DND-41 (cell line): ENCODE measurements at regions not wholly inside any gene's neighbourhood (a gene's known extent, or its start where the extent isn't known, plus 50 kb on each side); places are given as distances from the start of the nearest gene placed in this dataset.

ENCODE experiments used
- ATAC-seq: fragments of 200-7000 bp; cut with Tn5 transposase; 3 replicates; pipeline ENCODE4 v1.9.1; 2021; ENCODE audit warnings: low read depth; ENCODE audit not compliant: insufficient read depth
- DNase-seq: peaks from one replicate; pipeline ENCODE4 v3.0.0-alpha.2; 2020
- H2AFZ ChIP-seq: 2 replicates; pipeline ENCODE4 v1.6.0; 2012; ENCODE audit warnings: low read depth, low read length
- H3K27ac ChIP-seq: 2 replicates; pipeline ENCODE4 v1.5.1; 2012; ENCODE audit warnings: low read length, inconsistent platforms
- H3K27me3 ChIP-seq: fragments of 200-600 bp; sonication (generic); 2 replicates; pipeline ENCODE4 v1.6.0; 2012; ENCODE audit warnings: low read length, mild to moderate bottlenecking, inconsistent platforms; ENCODE audit not compliant: insufficient read depth, poor library complexity
- H3K36me3 ChIP-seq: 2 replicates; pipeline ENCODE4 v1.5.1; 2012; ENCODE audit warnings: low read length, inconsistent platforms; ENCODE audit not compliant: insufficient read depth
- H3K4me1 ChIP-seq: 2 replicates; pipeline ENCODE4 v1.5.1; 2012; ENCODE audit warnings: mild to moderate bottlenecking, low read length; ENCODE audit not compliant: insufficient read depth
- H3K4me2 ChIP-seq: 2 replicates; pipeline ENCODE4 v1.6.0; 2012; ENCODE audit warnings: mild to moderate bottlenecking, moderate library complexity, low read length, inconsistent platforms; ENCODE audit not compliant: insufficient read depth
- H3K4me3 ChIP-seq, 2 experiments: fragments of 200-600 bp in 1 of 2; shearing (Covaris generic) in 1 of 2; 2 replicates each; pipeline ENCODE4 v1.5.1; 2012 to 2016; ENCODE audit warnings: inconsistent platforms in 2 of 2, low read length in 2 of 2, mild to moderate bottlenecking in 2 of 2, low read depth in 1 of 2, moderate library complexity in 1 of 2
- H3K79me2 ChIP-seq: 2 replicates; pipeline ENCODE4 v1.6.0; 2012; ENCODE audit warnings: low read length, inconsistent platforms; ENCODE audit not compliant: insufficient read depth
- H3K9ac ChIP-seq: 2 replicates; pipeline ENCODE4 v1.6.0; 2012; ENCODE audit warnings: low read depth, mild to moderate bottlenecking, inconsistent platforms, low read length, moderate library complexity
- H3K9me3 ChIP-seq: 2 replicates; pipeline ENCODE4 v1.5.1; 2012; ENCODE audit warnings: low read length, moderate library complexity, mild to moderate bottlenecking, inconsistent platforms; ENCODE audit not compliant: insufficient read depth, severe bottlenecking
- H4K20me1 ChIP-seq: 2 replicates; pipeline ENCODE4 v1.6.0; 2012; ENCODE audit warnings: low read length; ENCODE audit not compliant: insufficient read depth
- EZH2 ChIP-seq: IDR thresholded peaks from 3 replicates; pipeline ENCODE4 v1.6.1; 2012; ENCODE audit warnings: borderline replicate concordance, low read depth, mild to moderate bottlenecking, moderate library complexity, low read length, inconsistent platforms; ENCODE audit not compliant: severe bottlenecking
- TF ChIP-seq, protein P1 (sequence below): IDR thresholded peaks from 2 replicates; pipeline ENCODE4 v1.5.1; 2012; ENCODE audit warnings: borderline replicate concordance, low read length, moderate library complexity, mild to moderate bottlenecking; ENCODE audit not compliant: poor library complexity, severe bottlenecking; ENCODE audit errors: extremely low read depth

DNA sequence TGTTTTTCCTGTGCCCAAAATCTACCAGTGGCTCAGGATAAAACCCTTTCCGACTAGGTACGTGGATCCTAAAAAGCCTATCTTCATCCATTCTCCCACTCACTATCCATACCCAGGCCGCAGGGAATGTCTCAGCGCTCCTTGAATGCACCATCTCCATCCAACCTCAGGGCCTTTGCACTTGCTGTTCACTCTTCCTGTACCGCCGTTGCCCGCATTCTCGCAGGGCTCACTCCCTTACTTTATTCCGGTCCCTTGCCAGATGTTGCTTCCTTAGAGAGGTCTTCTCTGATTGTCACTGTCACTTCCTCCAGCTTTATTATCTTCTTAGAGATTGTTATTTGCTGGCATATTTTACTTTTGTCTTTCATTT lies 93.3 kb upstream of the ZNF536 start:
- H3K9ac ChIP-seq: no peak overlapping the region
- ATAC-seq (no peak), DNase-seq (no peak)
- H3K27ac ChIP-seq: no peak overlapping the region
- H3K27me3 ChIP-seq: no peaks in the 10 kb centered on the region
- H3K79me2 ChIP-seq: no peaks in the 10 kb centered on the region
- H3K36me3 ChIP-seq: no peaks in the 10 kb centered on the region
- H3K9me3 ChIP-seq: no peaks in the 10 kb centered on the region
- no peaks in the 10 kb centered on the region for H3K4me1 ChIP-seq
- H3K4me2 ChIP-seq: no peak overlapping the region
- H3K4me3 ChIP-seq: no peak overlapping the region
- no peaks in the 10 kb centered on the region; the same call in 1 of the 2 replicates for H4K20me1 ChIP-seq
- TF ChIP-seq EZH2: no peak
- TF ChIP-seq, protein P1, sequence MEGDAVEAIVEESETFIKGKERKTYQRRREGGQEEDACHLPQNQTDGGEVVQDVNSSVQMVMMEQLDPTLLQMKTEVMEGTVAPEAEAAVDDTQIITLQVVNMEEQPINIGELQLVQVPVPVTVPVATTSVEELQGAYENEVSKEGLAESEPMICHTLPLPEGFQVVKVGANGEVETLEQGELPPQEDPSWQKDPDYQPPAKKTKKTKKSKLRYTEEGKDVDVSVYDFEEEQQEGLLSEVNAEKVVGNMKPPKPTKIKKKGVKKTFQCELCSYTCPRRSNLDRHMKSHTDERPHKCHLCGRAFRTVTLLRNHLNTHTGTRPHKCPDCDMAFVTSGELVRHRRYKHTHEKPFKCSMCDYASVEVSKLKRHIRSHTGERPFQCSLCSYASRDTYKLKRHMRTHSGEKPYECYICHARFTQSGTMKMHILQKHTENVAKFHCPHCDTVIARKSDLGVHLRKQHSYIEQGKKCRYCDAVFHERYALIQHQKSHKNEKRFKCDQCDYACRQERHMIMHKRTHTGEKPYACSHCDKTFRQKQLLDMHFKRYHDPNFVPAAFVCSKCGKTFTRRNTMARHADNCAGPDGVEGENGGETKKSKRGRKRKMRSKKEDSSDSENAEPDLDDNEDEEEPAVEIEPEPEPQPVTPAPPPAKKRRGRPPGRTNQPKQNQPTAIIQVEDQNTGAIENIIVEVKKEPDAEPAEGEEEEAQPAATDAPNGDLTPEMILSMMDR: no peak
- no peak overlapping the region for H2AFZ ChIP-seq

DNA sequence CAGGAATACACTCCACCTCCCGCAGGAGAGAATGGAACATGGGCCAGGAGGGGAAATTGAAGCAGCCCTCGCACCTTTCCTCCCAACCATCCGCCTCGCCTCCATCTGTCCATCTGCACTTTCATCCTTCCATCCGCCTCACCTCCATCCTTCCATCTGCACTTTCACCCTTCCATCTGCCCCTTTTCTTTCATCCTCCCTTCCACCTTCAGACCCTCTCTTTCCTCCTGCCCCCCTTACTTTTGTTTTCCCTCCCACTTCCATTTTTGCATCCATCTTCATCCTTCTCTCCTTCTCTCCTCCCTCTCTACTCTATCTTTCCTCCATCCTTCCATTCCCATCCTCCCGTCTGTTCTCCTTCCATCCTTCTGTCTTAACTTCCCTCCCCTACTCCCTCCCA lies 92.2 kb upstream of the ZNF536 start:
- DNase-seq (no peak), ATAC-seq (no peak)
- no peaks in the 10 kb centered on the region for H3K4me1 ChIP-seq
- H3K9me3 ChIP-seq: no peaks in the 10 kb centered on the region
- TF ChIP-seq, protein P1: no peak
- TF ChIP-seq EZH2: no peak
- no peak overlapping the region for H3K9ac ChIP-seq
- no peak overlapping the region for H3K27ac ChIP-seq
- H3K4me3 ChIP-seq: no peak overlapping the region
- H2AFZ ChIP-seq: no peak overlapping the region
- no peaks in the 10 kb centered on the region for H3K79me2 ChIP-seq
- H3K36me3 ChIP-seq: no peaks in the 10 kb centered on the region
- no peak overlapping the region for H3K4me2 ChIP-seq
- no peaks in the 10 kb centered on the region; the same call in 1 of the 2 replicates for H4K20me1 ChIP-seq
- peaks cover 3% of the 10 kb centered on the region for H3K27me3 ChIP-seq

DNA sequence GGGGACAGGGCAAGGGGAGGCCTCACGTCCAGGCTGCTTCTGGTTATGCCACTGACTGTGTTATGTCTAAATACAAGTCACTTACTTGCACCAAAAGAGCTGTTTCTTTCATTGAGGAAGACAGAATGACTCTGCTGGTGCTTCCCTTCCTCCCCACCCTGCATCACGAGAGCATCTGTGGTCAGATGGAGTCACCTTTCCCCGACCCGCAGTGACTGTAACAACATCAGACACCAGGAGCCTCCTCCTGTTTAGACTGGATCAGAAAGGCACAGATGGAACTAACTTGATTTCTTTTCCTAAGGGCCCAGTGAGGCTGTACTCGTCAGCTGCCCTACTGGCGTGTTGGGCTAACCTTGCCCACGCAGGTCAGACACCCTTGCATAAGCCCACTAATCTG lies 90.3 kb upstream of the ZNF536 start:
- Histone ChIP-seq H4K20me1 (no peaks in the 10 kb centered on the region; the same call in 1 of the 2 replicates), H3K79me2 (no peaks in the 10 kb centered on the region), H3K4me1 (no peaks in the 10 kb centered on the region), H3K4me3 (no peak overlapping the region), H3K36me3 (no peaks in the 10 kb centered on the region), H3K27ac (no peak overlapping the region), H3K4me2 (no peak overlapping the region), H3K9ac (no peak overlapping the region), H3K27me3 (peaks cover 3% of the 10 kb centered on the region), H2AFZ (no peak overlapping the region), H3K9me3 (no peaks in the 10 kb centered on the region)
- DNase-seq (no peak), ATAC-seq (no peak)
- TF ChIP-seq EZH2: no peak
- TF ChIP-seq, protein P1: no peak

DNA sequence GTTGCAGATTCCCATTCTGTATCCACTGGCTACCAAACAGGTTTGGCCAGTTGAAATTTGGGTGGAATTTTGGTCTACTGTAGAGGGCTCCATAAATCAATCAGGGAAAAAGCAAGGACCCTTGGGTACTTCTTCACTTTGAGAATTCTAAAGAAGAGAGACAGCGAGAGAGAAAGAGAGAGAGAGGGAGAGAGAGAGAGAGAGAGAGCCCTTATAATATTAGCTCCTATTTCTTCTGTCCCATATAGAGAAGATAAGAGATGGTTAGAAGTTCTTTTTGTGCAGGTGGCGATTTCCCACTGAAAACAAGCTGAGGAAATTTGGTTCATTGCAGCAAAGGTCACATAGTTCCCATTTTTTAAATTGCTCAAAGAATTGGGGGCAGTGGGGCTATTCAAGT lies 88.6 kb upstream of the ZNF536 start:
- no peak overlapping the region for H2AFZ ChIP-seq
- H3K4me2 ChIP-seq: no peak overlapping the region
- DNase-seq (no peak), ATAC-seq (no peak)
- H3K9me3 ChIP-seq: no peaks in the 10 kb centered on the region
- H3K9ac ChIP-seq: no peak overlapping the region
- H3K27ac ChIP-seq: no peak overlapping the region
- no peak overlapping the region for H3K4me3 ChIP-seq
- TF ChIP-seq, protein P1: no peak
- TF ChIP-seq EZH2: no peak
- no peaks in the 10 kb centered on the region; the same call in 1 of the 2 replicates for H4K20me1 ChIP-seq
- H3K27me3 ChIP-seq: peaks cover 3% of the 10 kb centered on the region
- H3K4me1 ChIP-seq: no peaks in the 10 kb centered on the region
- no peaks in the 10 kb centered on the region for H3K36me3 ChIP-seq
- H3K79me2 ChIP-seq: no peaks in the 10 kb centered on the region
